C4-2B (cell line): ENCODE measurements at regions not wholly inside any gene's neighbourhood (a gene's known extent, or its start where the extent isn't known, plus 50 kb on each side); places are given as distances from the start of the nearest gene placed in this dataset.
"Not testable (repeated sequence)": the region's sequence is repeated elsewhere in the genome, so short reads cannot be mapped to it uniquely, and the experiment has no call there.

ENCODE experiments used
- H3K27ac ChIP-seq: fragments of 450-650 bp; 2 replicates; pipeline ENCODE4 v1.5.1; 2017
- ZFX ChIP-seq: fragments of 450-650 bp; IDR thresholded peaks from 2 replicates; pipeline ENCODE4 v1.6.1; 2017
- TF ChIP-seq, protein P1 (sequence below): fragments of 450-650 bp; conservative IDR thresholded peaks from 2 replicates; pipeline ENCODE4 v1.5.1; 2017; ENCODE audit warnings: mild to moderate bottlenecking

DNA sequence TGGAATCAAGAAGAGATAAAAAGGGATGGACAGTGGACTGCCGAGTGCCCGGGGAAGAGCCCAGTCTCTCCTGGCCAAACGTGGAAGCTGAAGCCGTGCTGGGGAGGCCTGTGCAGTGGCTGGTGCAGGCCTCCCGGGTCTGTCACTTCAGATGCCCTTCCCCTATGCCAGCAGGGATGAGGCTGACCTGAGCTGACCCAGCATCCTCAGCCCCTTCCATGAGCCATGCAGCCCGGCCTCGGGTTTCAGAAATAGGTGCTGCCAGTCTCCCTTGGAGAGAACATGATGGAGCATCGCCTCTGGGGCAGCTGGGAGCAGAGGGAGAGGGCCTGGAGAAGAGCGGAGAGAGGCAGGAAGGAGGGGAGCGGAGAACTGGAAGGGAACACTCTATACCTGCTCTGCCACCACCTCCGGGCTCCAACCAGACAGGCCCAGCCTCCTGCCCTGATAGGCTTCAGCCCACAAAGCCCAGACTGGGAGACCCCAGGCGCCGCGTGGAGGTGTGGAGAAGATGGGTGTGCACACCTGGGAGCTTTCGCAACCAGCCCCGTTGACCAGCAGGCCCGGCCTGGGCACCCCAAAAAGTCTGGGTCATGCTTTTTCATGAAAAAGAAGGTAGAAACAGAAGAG lies 68.6 kb upstream of the PPP2R2D start:
- no peak overlapping the region for H3K27ac ChIP-seq
- TF ChIP-seq, protein P1, sequence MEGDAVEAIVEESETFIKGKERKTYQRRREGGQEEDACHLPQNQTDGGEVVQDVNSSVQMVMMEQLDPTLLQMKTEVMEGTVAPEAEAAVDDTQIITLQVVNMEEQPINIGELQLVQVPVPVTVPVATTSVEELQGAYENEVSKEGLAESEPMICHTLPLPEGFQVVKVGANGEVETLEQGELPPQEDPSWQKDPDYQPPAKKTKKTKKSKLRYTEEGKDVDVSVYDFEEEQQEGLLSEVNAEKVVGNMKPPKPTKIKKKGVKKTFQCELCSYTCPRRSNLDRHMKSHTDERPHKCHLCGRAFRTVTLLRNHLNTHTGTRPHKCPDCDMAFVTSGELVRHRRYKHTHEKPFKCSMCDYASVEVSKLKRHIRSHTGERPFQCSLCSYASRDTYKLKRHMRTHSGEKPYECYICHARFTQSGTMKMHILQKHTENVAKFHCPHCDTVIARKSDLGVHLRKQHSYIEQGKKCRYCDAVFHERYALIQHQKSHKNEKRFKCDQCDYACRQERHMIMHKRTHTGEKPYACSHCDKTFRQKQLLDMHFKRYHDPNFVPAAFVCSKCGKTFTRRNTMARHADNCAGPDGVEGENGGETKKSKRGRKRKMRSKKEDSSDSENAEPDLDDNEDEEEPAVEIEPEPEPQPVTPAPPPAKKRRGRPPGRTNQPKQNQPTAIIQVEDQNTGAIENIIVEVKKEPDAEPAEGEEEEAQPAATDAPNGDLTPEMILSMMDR, result no peak
- no peak for TF ChIP-seq ZFX

DNA sequence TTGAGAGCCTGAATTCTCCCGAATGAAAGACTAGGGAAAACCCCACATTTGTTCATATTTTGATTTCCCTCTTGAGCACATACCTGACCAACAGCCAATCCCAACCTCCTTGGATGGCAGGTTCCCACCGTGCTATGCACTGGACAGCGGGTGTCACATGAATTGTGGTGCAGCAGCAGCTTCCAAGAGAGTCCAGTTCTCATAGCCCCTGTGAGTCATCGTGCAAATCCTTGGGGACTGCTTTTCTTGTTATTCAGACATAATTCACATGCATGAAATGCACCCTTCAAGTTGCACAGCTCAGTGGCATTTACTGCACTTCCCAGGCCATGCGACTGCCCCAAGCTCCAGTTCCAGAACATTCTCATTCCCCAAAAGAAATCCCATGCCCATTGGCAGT lies 67.8 kb upstream of the PPP2R2D start:
- TF ChIP-seq ZFX, result no peak
- TF ChIP-seq, protein P1, result no peak

DNA sequence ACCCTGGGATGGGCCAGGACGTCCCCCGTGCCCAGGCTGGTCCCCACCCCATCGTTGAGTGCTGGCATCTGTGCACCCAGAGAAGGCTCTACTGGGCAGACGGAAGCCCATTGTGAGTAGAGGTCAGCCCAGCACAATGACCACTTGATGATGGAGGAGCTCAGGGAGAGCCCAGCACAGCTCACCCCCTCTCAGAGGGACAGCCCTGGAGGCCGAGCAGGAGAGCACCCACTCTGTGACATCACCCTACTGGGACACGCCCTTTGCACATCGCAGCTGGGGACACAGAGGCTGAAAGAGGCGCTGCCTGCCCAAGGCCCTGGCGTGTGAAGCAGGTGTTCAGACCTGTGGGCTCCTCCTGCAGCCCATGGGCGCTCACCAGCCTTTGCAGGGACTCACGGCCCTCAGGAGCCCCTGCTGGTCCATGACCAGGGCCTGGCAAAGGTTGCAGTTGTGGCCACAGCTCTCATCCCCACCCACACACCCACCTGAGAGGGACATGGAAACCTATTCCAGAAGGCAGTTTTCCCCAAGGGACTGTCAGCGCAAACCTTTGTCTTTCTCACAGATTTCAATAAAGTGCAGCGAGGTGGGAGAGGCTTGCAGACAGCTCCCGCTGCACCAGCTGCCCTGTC lies 67.2 kb upstream of the PPP2R2D start:
- TF ChIP-seq ZFX, result no peak
- TF ChIP-seq, protein P1, result no peak
- no peak overlapping the region for H3K27ac ChIP-seq

More for the DNA sequence above, 67.8 kb upstream of the PPP2R2D start:
- H3K27ac ChIP-seq, result no peak overlapping the region

DNA sequence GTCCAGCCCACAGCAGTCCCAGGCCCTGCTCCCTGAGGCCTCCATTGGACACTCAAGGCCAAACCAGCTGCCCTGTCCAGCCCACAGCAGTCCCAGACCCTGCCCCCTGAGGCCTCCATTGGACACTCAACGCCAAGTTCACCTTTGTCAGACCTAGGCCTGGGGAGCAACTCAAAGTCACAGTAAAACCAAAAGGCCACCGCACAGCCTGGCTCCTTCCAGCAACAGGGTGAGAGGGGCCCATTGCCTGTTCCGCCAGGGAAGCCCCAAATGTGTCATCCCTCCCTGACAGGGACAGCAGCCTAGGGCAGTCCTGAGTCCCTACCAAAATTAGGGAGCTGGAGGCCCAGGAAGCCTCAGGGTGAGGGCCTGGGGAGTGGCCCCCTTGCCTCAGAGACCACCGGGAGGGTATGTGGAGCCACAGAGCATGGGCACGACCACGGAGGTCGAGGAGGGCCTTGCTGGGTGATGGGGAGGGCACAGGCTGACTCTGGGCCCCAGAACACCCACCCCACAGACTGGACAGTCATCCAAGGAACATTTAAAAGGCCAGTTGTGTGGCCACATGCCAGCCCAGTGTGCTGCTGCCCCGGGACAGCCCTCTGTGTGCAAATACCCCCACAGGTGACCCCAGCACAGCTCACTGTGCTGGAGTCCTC lies 66.5 kb upstream of the PPP2R2D start:
- TF ChIP-seq, protein P1, result no peak
- no peak for TF ChIP-seq ZFX
- no peak overlapping the region for H3K27ac ChIP-seq

DNA sequence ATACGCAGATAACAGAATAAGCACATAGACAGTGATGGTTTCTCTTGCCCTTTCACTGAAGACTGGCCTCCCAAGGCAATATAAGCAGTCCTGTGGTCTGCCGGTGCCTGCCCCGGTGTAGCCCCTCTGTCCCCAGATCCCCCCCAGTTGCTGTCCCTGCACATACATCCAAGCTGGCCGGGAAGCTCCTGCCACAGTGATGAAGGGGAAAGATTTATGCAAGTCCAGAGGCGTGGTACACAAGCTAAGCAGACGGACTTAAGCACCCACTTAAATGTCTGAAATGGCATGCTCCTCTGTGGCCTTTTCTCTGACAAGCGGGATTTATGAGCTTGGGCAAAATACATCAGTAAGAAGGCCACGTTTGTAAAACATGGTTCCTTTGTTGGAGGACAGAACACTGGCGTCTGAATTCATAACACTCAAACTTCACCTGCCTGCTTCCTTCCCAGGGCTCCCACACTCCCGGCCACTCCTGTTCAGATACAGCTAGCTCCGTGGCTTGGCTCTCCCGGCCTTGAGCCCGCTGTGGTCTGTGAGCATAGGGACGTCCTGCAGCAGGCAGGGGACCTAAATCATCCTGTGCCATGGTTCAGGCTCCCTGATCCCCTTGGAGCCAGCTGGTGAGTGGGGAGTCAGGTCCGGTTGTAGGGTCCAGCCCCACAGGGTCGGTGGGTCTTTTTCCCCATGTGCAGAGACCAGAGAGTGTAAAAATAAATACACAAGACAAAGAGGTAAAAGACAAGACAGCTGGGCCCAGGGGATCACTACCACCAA lies 61.7 kb upstream of the PPP2R2D start:
- TF ChIP-seq ZFX, result no peak
- TF ChIP-seq, protein P1, result no peak
- H3K27ac ChIP-seq, result no peak overlapping the region

DNA sequence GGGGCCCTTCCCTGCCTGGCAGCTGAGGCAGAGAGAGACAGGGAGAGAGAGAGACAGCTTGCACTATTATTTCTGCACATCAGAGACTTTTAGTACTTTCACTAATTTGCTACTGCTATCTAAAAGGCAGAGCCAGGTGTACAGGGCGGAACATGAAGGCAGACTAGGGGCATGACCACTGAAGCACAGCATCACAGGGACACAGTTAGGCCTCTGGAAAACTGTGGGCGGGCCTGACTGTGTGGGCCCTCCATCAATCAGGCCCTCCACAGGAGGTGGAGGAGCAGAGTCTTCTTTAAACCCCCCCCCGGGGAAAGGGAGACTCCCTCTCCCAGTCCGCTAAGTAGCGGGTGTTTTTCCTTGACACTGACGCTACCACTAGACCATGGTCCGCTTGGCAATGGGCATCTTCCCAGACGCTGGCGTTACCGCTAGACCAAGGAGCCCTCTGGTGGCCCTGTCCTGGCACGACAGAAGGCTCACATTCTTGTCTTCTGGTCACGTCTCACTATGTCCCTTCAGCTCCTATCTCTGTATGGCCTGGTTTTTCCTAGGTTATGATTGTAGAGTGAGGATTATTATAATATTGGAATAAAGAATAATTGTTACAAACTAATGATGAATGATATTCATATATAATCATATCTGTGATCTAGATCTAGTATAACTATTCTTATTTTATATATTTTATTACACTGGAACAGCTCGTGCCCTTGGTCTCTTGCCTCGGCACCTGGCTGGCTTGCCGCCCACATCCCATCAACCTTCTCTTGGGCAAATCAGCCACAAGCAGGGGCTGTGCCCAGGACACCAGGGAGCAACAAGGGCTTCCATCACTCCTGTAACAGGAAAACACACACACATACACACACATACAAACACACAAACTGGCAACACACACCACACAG lies 60.7 kb upstream of the PPP2R2D start:
- TF ChIP-seq, protein P1, result peak; percentile 88
- H3K27ac ChIP-seq, result not testable (repeated sequence)
